GM18498 (cell line): ENCODE measurements at regions not wholly inside any gene's neighbourhood (a gene's known extent, or its start where the extent isn't known, plus 50 kb on each side); places are given as distances from the start of the nearest gene placed in this dataset.

Source experiments
- ATAC-seq: cut with Tn5 transposase; IDR thresholded peaks from one replicate; pipeline ENCODE4 v1.9.1; 2021; ENCODE audit warnings: mild to moderate bottlenecking, moderate library complexity; ENCODE audit not compliant: unreplicated experiment

DNA sequence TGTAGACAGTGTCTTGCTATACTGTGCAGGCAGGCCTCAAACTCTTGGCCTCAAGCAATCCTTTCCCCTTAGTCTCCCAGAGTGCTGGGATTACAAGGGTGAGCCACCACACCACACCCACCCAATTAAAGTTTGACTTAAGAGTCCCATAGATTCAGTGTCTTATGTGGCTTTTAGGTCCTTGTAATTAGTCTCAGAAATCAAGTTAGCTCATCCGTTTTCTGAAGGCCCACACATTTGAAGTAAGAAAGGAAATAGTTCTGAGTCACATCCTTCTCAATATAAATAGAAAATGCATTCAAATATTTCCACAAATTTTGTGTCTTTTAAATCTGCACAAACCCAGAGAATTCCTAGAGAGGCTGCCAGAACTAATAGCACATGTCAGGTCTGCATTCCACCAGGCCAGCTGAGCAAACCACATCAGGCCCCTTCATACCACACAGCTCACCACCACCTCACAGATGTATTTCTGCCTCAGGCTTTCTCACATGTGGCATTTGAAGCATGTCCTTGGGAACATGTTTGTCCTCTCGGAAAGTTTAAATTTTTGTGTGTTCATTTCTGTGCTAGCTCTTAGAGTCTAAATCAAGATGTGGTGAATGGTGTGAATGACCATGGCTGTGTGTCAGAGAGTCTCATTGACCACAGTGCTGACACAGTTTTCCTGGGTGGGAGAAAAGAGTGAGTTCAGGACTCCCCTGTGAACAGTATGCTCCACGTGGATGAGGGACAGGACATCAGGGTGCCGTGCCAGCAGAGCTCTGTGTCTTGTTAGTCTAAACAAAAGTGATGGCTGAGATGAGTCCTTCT is 148.4 kb upstream of the USP9Y start:
- ATAC-seq, result peak; percentile 71

DNA sequence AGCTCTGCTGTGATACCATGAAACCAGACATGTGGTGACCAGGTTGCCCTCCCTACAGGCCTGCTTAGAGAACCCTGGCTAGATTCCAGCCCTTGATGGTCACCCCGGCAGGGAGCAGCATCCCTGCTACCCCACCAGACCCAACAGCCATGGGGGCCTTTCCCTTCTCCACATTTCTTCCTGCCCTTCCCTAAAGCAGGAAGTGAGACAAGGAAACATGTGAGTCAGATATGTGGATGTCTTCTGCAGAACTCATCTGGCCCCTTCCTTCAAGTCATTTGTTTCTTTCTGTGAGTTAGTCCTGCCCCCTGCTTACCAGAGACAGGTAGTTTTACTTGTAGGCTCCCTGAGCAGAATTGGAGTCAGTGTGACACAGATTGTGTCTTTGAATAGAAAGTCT is 147.1 kb upstream of the USP9Y start:
- no peak for ATAC-seq

DNA sequence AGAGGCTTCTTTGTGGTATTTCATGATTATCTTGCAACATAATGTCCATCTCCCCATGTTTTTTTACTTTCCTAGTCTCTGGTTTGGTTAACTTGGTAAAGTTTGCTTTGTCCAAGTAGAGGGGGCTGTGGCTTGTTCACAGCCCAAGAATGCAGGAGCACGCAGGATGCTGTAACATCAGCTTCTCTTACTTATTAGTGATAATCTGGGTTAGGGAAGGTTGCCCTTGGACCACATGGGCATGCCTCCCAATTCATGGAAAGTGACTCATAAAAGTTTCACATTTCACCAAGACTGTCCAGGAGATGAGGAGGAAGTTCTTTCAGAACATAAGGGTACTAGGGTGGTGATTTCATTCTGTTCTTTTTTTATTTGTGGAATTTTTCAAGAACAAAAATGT is 146.0 kb upstream of the USP9Y start:
- no peak for ATAC-seq

DNA sequence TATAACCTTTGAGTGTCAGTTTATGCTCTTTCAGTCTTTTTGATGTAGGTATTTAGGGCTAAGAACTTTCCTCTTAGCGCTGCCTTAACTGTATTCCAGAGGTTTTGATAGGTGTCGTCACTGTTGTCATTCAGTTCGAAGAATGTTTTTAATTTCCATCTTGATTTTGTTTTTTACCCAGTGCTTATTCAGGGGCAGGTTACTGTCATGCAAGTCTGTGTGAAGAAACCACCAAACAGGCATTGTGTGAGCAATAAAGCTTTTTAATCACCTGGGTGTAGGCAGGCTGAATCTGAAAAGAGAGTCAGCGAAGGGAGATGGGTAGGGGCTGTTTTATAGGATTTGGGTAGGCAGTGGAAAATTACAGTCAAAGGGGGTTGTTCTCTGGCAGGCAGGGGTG is 142.0 kb upstream of the USP9Y start:
- no peak for ATAC-seq

DNA sequence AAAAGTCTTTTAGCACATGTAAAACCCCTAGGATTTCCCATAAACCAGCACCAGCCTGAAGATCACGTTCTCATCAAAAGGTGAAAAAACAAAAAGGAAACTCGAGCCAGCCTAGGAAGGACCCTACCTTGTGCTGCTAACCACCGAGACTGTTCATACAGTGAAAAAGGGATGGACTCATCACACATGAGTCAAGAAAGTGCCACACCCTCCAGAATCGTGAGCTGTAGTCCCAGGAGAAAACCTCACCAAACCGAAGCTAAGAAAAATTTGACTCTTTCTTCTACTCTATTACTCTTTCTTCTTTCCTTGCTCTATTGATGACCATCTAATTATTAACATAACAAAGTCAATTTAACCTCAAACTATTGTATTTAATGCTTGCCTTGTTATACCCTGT is 124.8 kb upstream of the USP9Y start:
- ATAC-seq, result no peak

DNA sequence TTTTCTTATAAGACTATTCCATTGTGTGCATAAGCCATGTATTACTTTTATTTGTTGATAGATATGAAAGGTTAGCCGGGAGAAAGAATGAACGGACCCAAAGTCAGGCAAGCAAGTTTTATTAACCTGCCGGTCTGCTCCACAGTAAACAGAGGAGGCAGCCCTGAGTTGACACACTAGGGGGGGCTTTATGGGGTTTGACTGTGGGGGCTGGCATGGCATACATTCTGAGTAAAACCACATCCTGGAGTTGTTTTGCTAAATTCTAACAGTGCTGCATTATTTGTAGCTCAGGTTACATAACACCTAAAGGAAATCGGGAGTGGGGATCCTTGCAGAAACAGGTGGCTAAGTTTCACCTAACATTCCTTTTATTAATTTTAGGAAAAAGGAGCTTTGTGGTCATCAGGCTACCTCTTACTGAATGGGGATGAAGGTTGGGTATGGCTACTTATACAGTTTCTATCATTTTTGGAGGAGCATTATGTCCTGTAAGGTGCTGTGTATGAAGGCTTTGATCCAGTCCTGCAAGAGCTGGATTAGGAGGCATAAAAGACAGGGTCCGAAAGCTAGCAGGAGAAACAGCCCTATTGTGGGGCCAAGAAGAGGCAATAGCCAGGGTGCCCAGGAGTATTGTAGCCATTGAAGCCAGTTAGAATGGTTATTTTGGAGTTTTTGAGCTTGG is 107.4 kb upstream of the USP9Y start:
- ATAC-seq, result no peak

DNA sequence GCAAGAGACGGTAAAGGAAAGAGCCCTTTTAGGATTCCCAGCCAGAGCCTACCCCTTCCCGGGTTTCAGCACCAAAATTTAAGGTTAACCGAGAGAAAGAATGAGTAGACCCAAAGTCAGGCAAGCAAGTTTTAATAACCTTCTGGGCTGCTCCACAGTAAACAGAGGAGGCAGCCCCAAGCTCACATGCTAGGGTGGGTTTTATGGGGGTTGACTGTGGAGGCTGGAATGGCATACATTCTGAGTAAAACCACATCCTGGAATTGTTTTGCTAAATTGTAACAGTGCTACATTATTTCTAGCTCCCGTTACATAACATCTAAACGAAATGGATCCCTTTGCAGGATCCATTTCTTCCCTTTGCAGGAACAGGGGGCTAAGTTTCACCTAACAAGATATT is 102.2 kb upstream of the USP9Y start:
- ATAC-seq, result no peak

DNA sequence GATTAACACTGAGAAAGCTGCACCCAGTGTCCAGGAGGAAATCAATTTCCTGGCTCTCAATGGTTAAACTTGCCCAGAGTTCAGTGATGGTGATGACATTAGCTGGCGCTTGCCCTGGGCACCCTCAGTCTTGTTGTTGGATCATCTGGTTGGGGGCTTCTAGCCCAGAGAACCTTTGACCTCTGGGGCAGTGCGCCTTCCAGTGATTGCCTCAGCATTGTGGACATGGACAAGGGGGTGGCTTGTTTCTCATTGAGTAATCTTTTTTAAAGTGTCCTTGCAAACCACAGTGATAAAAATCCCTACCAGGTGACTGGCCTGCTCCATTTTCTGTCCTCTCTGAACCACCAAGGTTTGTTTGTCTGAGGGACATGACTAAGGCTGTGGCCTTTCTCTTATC is 95.6 kb upstream of the USP9Y start:
- no peak for ATAC-seq

DNA sequence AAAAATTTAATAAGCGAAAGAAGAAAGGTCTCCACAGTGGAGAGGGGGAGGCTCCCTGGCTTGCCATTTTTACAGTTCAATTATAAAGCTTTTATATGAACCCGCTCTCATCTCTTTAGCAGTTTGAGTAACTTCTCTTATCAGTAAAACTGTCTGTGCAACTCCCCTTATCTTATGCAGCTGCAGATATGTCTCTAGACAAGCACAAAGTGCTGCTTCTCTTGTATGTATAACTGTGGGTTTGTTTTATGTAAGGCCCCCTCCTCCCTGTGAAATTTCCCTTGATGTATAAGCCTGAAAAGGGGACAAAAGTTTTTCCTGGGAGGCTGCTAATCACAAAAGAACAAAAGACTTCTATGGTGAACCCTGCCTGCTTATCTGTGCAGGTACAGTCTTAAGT is 90.2 kb upstream of the USP9Y start:
- ATAC-seq, result no peak

DNA sequence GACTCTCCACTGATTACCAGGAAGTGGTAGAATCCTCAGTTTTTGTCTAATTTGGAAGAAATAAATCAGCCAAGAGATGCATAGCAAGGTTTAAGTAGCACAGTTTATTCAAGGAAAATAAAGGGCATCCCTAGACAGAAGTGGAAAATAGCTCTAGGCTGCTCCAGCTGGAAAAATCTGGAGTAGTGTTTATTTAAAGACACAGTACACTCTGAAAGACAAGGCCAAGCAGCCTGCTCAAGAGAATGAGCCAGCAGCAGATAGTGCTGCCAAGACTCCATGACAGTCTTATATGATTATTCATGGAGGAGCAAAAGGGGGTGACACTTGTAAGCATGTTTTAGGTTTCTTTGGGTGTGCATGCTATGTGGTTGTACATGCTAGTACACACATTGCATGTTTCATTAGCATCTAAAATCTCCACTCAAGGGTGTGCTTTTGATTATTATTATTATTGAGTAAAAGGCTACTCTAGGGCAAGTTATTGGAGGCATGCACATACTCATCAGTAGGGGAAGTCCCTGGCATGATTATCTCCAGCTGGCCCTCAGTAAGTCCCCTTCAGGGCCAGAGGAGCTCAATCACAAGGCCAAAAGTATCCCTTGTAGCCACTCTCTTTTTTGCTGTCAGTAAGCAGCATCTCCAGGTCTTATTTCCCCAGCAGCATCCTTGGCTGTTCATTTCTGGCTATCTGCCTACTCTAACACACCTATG is 85.1 kb upstream of the USP9Y start:
- ATAC-seq, result no peak

DNA sequence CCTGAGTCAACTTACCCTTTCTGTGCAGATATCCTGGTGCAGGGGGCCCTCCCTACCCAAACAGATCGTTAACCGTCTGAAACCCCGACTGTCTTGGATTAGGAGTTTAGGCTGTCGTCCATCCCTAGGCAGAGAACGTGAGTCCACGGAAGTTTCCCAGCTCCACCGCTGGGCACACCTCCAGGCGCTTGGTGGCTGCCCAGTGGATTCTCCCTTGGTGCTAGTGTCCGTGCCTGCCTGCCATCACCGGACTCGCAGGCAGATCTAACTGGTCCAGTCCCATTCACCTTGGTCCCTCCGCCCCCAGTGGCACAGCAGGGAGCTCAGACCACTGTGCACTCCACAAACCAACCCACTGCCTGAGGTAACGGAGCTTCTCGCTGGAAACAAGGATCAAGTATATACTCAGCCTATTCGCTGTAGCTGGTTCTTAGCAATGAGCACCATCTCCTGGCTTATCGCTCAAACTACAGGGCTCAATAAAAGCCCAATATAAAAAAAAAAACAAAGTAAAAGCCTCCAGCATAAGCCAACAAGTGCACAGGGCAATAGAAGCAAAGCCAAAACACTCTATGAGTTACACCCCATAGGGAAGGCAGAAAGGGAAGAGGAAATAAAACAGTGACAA is 79.5 kb upstream of the USP9Y start:
- ATAC-seq, result no peak

DNA sequence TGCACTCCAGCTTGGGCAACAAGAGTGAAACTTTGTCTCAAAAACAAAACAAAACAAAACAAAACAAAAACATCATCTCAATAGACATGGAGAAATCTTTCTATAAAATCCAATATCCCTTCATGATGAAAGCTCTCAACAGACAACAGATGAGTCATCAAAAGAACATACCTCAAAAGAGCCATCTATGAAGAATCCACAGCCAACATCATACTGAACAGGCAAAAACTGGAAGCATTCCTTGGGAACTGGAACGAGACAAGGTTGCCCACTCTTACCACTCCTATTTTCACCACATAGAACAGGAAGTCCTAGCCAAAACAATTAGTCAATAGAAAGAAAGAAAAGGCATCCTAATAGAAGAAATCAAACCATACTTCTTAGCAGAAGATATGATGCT is 77.8 kb upstream of the USP9Y start:
- no peak for ATAC-seq

DNA sequence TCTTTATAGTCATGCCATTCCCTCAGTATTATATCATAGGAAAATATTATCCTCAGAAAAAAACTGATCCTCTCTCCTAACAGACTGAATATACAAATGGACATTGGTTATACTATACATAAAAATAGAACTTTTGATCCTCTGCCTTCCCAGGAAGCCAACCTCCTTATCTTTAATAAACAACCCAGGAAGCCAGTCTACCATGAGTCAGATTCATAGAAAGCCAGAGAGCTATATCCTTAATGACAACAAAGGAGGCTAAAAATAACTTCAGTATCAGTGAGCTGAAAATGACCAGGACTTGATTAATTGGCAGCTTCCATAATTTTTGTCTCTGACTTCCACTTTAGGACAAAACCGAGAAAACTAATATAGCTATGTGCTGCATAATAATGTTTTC is 58.0 kb upstream of the USP9Y start:
- ATAC-seq, result no peak

DNA sequence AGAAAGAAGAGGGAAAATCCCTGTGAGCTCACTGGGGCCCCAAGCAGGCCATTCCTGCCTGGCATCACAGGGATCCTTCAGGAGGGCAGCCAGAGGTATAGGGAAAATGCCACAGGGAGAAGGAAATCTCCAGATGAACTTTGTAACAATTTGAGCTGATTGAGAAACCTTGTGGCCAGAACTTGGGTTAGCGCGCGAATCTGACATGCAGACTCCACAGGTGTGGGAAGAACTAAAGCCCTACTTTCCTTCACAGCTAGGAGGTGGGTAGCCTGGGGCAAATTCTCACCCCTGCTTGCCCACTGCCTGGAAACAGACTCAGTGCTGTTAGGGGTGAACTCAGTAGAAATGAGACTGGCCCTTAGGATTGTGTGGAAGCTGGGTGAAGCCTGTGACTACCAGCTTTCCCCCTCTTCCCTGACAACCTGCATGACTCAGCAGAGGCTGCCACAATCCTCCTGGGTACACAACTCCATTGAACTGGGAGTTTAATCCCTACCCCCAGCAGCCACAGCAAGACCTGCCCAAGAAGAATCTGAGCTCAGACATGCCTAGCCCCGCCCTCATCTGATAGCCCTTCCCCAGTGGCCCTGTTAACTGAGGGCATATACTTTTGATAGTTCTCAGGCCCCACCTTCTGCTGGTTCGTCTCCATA is 57.2 kb upstream of the USP9Y start:
- ATAC-seq, result no peak

DNA sequence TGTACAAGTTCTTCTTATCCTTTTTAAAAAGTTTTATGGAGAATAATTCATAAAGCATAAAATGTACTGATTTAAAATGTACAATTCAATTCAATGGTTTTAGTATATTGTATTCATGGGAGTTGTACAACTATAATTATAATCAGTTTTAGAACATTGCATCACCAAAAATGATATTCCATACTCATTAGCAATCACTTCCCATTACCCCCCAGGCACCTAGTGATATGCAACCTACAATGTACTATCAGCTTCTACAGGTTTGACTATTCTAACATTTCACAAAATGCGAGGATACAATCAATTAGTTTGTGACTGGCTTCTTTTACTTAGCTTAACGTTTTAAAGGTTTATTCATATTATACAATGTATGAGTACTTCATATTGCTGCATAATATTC is 49.9 kb upstream of the USP9Y start:
- ATAC-seq, result no peak
